ENCODE measurements at regions not wholly inside any gene's neighbourhood (a gene's known extent, or its start where the extent isn't known, plus 50 kb on each side); places are given as distances from the start of the nearest gene placed in this dataset.

DNA sequence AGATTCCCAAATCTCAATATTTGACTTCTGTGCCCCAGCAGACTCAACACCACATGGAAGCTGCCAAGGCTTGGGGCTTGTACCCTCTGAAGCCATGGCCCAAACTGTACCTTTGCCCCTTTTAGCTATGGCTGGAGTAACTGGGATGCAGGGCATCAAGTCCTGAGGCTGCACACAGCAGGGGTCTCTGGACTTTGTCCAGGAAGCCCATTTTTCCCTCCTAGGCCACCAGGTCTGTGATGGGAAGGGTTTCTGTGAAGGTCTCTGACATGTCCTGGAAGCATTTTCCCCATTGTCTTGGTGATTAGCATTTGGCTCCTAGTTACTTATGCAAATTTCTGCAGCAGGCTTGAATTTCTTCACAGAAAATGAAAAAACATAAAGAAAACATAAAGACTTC lies 762.3 kb downstream of the GALC start:
- TF ChIP-seq, protein P1, sequence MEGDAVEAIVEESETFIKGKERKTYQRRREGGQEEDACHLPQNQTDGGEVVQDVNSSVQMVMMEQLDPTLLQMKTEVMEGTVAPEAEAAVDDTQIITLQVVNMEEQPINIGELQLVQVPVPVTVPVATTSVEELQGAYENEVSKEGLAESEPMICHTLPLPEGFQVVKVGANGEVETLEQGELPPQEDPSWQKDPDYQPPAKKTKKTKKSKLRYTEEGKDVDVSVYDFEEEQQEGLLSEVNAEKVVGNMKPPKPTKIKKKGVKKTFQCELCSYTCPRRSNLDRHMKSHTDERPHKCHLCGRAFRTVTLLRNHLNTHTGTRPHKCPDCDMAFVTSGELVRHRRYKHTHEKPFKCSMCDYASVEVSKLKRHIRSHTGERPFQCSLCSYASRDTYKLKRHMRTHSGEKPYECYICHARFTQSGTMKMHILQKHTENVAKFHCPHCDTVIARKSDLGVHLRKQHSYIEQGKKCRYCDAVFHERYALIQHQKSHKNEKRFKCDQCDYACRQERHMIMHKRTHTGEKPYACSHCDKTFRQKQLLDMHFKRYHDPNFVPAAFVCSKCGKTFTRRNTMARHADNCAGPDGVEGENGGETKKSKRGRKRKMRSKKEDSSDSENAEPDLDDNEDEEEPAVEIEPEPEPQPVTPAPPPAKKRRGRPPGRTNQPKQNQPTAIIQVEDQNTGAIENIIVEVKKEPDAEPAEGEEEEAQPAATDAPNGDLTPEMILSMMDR (IDR thresholded peaks at IDR 0.05): no peak
- TF ChIP-seq EZH2 (IDR thresholded peaks at IDR 0.05): no peak
- TF ChIP-seq EZH2phosphoT487 (IDR thresholded peaks at IDR 0.05): no peak

All from neural progenitor cell (in vitro differentiated cells).